ENCODE measurements at regions not wholly inside any gene's neighbourhood (a gene's known extent, or its start where the extent isn't known, plus 50 kb on each side); places are given as distances from the start of the nearest gene placed in this dataset.

- H3K36me3 ChIP-seq: no peaks in the 10 kb centered on the region
- ATAC-seq (peak; percentile 32), DNase-seq (no peak)
- no peaks in the 10 kb centered on the region for H3K27me3 ChIP-seq
- no peaks in the 10 kb centered on the region for H3K9me3 ChIP-seq
- no peak overlapping the region for H3K27ac ChIP-seq
- TF ChIP-seq CTCF (IDR thresholded peaks at IDR 0.05): no peak
- no peaks in the 10 kb centered on the region for H3K4me1 ChIP-seq
- intact Hi-C loops (cut with DNase I): no loop called here
- no peak overlapping the region for H3K4me3 ChIP-seq
Observed at GRCh38 chr10:111295788-111296187, 219.0 kb downstream of the ADRA2A start.

GRCh38 chr10:111297351-111297848 is 220.6 kb downstream of the ADRA2A start:
- ATAC-seq (peak; percentile 58), DNase-seq (no peak)
- H3K4me3 ChIP-seq: no peak overlapping the region
- H3K9me3 ChIP-seq: no peaks in the 10 kb centered on the region
- no peaks in the 10 kb centered on the region for H3K4me1 ChIP-seq
- no peaks in the 10 kb centered on the region for H3K36me3 ChIP-seq
- H3K27me3 ChIP-seq: no peaks in the 10 kb centered on the region
- intact Hi-C loops (cut with DNase I): no loop called here
- no peak overlapping the region for H3K27ac ChIP-seq
- no peak for TF ChIP-seq CTCF (IDR thresholded peaks at IDR 0.05)

- no peaks in the 10 kb centered on the region for H3K4me1 ChIP-seq
- H3K36me3 ChIP-seq: no peaks in the 10 kb centered on the region
- TF ChIP-seq CTCF (IDR thresholded peaks at IDR 0.05): no peak
- no peaks in the 10 kb centered on the region for H3K9me3 ChIP-seq
- no peak overlapping the region for H3K4me3 ChIP-seq
- ATAC-seq: no peak
- DNase-seq: no peak
- H3K27ac ChIP-seq: no peak overlapping the region
- intact Hi-C loops (cut with DNase I): no loop called here
- no peaks in the 10 kb centered on the region for H3K27me3 ChIP-seq
Observed at GRCh38 chr10:111298031-111298430, 221.2 kb downstream of the ADRA2A start.

GRCh38 chr10:111299037-111299436 is 222.2 kb downstream of the ADRA2A start:
- no peaks in the 10 kb centered on the region for H3K27me3 ChIP-seq
- H3K9me3 ChIP-seq: no peaks in the 10 kb centered on the region
- no peak for TF ChIP-seq CTCF (IDR thresholded peaks at IDR 0.05)
- H3K27ac ChIP-seq: no peak overlapping the region
- H3K4me1 ChIP-seq: no peaks in the 10 kb centered on the region
- no peaks in the 10 kb centered on the region for H3K36me3 ChIP-seq
- intact Hi-C loops (cut with DNase I): no loop called here
- H3K4me3 ChIP-seq: no peak overlapping the region
- DNase-seq (no peak), ATAC-seq (no peak)

GRCh38 chr10:111303887-111304286 is 227.1 kb downstream of the ADRA2A start:
- TF ChIP-seq CTCF (IDR thresholded peaks at IDR 0.05): no peak
- H3K4me3 ChIP-seq: no peak overlapping the region
- H3K27ac ChIP-seq: no peak overlapping the region
- H3K27me3 ChIP-seq: no peaks in the 10 kb centered on the region
- DNase-seq (no peak), ATAC-seq (peak; percentile 50)
- H3K4me1 ChIP-seq: no peaks in the 10 kb centered on the region
- H3K36me3 ChIP-seq: no peaks in the 10 kb centered on the region
- intact Hi-C loops (cut with DNase I): no loop called here
- no peaks in the 10 kb centered on the region for H3K9me3 ChIP-seq
